PC-9 (cell line): ENCODE measurements at regions not wholly inside any gene's neighbourhood (a gene's known extent, or its start where the extent isn't known, plus 50 kb on each side); places are given as distances from the start of the nearest gene placed in this dataset.

ENCODE experiments used
- CTCF ChIP-seq: fragments of 200-600 bp; sonication (generic); conservative IDR thresholded peaks from 2 replicates; pipeline ENCODE4 v1.6.1; 2017; ENCODE audit warnings: mixed run types, antibody characterized with exemption, mild to moderate bottlenecking, moderate library complexity
- EZH2 ChIP-seq: fragments of 200-600 bp; sonication (generic); IDR thresholded peaks from 2 replicates; pipeline ENCODE4 v1.8.0; 2017; ENCODE audit warnings: antibody characterized with exemption, low read depth

GRCh38 chr13:77397636-77398035, 70.7 kb upstream of the MYCBP2 start:
- TF ChIP-seq EZH2: no peak
- TF ChIP-seq CTCF: no peak
